ENCODE measurements at regions not wholly inside any gene's neighbourhood (a gene's known extent, or its start where the extent isn't known, plus 50 kb on each side); places are given as distances from the start of the nearest gene placed in this dataset.

DNA sequence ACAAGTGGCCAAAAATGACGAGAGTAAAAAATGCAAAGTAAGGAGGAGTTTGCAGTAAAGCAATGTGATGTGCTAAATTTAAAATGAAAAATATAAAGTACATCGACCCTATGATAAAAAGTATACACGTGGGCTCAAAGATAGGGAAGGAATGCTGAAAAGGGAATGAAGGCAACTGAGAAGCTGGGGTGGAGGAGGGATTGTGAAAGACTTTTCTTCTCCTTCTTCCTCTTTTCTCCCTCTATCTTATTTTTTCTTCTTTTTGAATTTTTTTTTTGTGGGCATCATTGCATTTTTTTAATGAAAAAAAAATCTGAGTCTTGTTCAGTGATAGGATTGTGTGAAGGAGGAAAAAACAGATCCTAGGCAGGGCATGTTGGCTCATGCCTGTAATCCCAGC is 57.6 kb upstream of the STK17B start:
- Mint-ChIP-seq H3K4me3 (ENCODE audit: unreplicated experiment) (no peak overlapping the region), H3K9me3 (ENCODE audit: unreplicated experiment) (no peaks in the 10 kb centered on the region), H3K36me3 (ENCODE audit: insufficient read depth, unreplicated experiment) (no peaks in the 10 kb centered on the region), H3K27ac (ENCODE audit: low read depth, unreplicated experiment) (peak overlapping the region; percentile 40), H3K4me1 (ENCODE audit: insufficient read depth, unreplicated experiment) (peaks cover 35% of the 10 kb centered on the region), H3K27me3 (ENCODE audit: insufficient read depth, unreplicated experiment) (no peaks in the 10 kb centered on the region)
- ChIA-PET CTCF (interaction anchor here (0.7 to 1.4 kb wide), 4 partner anchors 11 to 62 kb away, joined by 3 to 5 read pairs (median 3); no protein-coding TSS in a partner anchor), POLR2A (interaction anchor here (1.8 kb wide), 1 partner anchor 10 kb away, joined by 4 read pairs; no protein-coding TSS in a partner anchor)
- TF ChIP-seq, protein P1, sequence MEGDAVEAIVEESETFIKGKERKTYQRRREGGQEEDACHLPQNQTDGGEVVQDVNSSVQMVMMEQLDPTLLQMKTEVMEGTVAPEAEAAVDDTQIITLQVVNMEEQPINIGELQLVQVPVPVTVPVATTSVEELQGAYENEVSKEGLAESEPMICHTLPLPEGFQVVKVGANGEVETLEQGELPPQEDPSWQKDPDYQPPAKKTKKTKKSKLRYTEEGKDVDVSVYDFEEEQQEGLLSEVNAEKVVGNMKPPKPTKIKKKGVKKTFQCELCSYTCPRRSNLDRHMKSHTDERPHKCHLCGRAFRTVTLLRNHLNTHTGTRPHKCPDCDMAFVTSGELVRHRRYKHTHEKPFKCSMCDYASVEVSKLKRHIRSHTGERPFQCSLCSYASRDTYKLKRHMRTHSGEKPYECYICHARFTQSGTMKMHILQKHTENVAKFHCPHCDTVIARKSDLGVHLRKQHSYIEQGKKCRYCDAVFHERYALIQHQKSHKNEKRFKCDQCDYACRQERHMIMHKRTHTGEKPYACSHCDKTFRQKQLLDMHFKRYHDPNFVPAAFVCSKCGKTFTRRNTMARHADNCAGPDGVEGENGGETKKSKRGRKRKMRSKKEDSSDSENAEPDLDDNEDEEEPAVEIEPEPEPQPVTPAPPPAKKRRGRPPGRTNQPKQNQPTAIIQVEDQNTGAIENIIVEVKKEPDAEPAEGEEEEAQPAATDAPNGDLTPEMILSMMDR (IDR thresholded peaks at IDR 0.05; ENCODE audit: unreplicated experiment): no peak
- BruUV-seq (replicated peaks): no TSS peak
- DNase-seq (ENCODE audit: unreplicated experiment): no peak
- intact Hi-C loops (cut with micrococcal nuclease): no loop called here

DNA sequence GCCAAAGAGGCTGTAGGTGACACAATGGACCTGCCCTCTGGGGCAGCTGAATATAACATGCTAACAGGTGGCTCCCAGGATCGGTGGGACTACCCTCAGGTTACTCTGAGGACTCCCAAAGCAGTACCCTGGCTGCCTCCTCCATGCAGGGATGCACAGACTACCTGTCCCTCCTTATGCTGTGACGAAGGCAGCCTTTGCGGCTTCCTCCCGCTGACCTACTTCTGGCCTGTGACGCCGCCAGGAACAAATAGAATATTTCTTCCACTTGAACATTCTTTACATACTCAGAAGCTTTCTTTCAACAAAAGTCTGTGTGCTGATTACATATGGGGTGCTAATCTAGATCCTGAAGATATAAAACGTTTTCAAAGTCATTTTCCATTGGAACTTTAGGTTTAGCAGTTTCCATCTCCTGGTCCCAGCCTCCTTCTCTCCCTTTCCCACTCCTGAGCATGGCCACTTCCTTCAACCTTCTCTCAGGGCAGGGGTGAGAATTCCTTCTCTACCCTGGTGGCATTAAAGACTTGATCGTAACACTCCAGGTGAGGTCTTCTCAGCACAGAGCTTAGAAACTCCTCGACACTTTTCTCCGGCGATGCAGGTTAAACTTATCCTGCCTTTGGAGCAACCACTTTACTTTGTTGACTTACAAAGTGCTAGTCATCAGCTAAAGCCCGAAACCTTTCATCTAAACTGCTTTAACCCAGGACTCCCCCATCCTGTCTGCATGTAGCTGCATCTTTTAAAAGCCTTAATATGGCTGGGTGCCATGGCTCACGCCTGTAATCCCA is 58.9 kb upstream of the STK17B start:
- ChIA-PET POLR2A (no interaction called here), CTCF (interaction anchor here (0.6 to 1.0 kb wide), 2 partner anchors 25 to 46 kb away, joined by 4 read pairs; no protein-coding TSS in a partner anchor)
- intact Hi-C loops (cut with micrococcal nuclease): no loop called here
- no peak for DNase-seq (ENCODE audit: unreplicated experiment)
- TF ChIP-seq, protein P1 (IDR thresholded peaks at IDR 0.05; ENCODE audit: unreplicated experiment): no peak
- BruUV-seq (replicated peaks): no TSS peak
- peaks cover 30% of the 10 kb centered on the region for H3K4me1 Mint-ChIP-seq (ENCODE audit: insufficient read depth, unreplicated experiment)
- no peak overlapping the region for H3K27ac Mint-ChIP-seq (ENCODE audit: low read depth, unreplicated experiment)
- no peaks in the 10 kb centered on the region for H3K9me3 Mint-ChIP-seq (ENCODE audit: unreplicated experiment)
- H3K4me3 Mint-ChIP-seq (ENCODE audit: unreplicated experiment): no peak overlapping the region
- no peaks in the 10 kb centered on the region for H3K27me3 Mint-ChIP-seq (ENCODE audit: insufficient read depth, unreplicated experiment)
- H3K36me3 Mint-ChIP-seq (ENCODE audit: insufficient read depth, unreplicated experiment): no peaks in the 10 kb centered on the region

DNA sequence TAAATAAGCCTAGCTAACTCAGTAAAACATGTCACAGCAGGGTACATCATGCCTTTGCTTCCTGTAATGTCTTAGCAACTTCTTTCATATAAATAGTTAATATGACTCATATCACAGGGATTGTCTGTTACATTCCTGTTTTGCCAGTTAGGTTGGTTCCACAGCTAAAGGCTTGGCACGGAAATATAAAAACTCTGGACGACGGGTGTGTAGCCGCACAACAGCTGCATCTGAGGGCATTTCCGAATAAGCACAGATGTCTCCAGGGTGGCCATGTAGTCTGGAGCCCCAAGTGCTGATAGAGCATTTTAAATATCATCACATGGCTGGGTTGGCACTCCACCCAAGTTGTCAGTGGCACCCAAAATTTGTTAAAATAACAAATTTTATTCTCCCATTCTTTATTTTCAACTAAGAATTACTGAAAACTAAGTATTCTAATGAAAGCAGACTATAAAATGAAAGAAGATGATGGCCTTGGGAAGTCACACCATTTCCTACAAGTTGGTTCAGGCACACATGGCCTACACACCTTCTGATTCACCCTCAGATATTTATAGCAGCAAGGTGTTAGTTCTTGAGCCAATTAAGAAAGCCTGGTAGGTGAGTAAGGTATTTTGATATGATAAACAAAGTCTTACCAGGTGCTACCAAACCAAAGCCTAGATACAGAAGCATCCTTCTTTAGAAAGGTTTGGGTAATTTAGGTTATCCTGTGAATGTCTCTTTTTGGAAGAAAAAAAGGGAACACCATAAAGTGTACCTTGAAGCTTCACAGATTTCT is 61.8 kb upstream of the STK17B start:
- Mint-ChIP-seq H3K27ac (ENCODE audit: low read depth, unreplicated experiment) (peak overlapping the region; percentile 85), H3K4me1 (ENCODE audit: insufficient read depth, unreplicated experiment) (peaks cover 27% of the 10 kb centered on the region), H3K4me3 (ENCODE audit: unreplicated experiment) (peak overlapping the region; percentile 39), H3K9me3 (ENCODE audit: unreplicated experiment) (no peaks in the 10 kb centered on the region), H3K36me3 (ENCODE audit: insufficient read depth, unreplicated experiment) (no peaks in the 10 kb centered on the region), H3K27me3 (ENCODE audit: insufficient read depth, unreplicated experiment) (no peaks in the 10 kb centered on the region)
- POLR2A ChIA-PET: interaction anchor here (0.6 to 5.3 kb wide), 15 partner anchors 9 to 612 kb away, joined by 3 to 60 read pairs (median 5); partner anchors contain the start of gene STK17B
- TSS peak; percentile 94 for BruUV-seq (replicated peaks)
- DNase-seq (ENCODE audit: unreplicated experiment): peak; percentile 87
- TF ChIP-seq, protein P1 (IDR thresholded peaks at IDR 0.05; ENCODE audit: unreplicated experiment): no peak
- CTCF ChIA-PET: interaction anchor here (0.6 to 3.3 kb wide), 13 partner anchors 12 to 170 kb away, joined by 3 to 8 read pairs (median 3); no protein-coding TSS in a partner anchor
- intact Hi-C loops (cut with micrococcal nuclease): loop anchor here (2.0 kb wide), 1 partner anchor 64 kb away; no protein-coding TSS in a partner anchor
